OCI-LY3 (cell line): ENCODE measurements at regions not wholly inside any gene's neighbourhood (a gene's known extent, or its start where the extent isn't known, plus 50 kb on each side); places are given as distances from the start of the nearest gene placed in this dataset.

Experiments used
- CTCF ChIP-seq: fragments of 200-600, 300-600 bp; sonication (generic); IDR thresholded peaks from 2 replicates; pipeline ENCODE4 v1.5.1; 2014; ENCODE audit warnings: antibody characterized with exemption, low read length, low read depth
- EZH2phosphoT487 ChIP-seq: fragments of 200-600 bp; shearing (Covaris generic); IDR thresholded peaks from 2 replicates; pipeline ENCODE4 v1.6.1; 2018; ENCODE audit warnings: antibody characterized with exemption, mixed run types, low read depth

- TF ChIP-seq CTCF (no peak), EZH2phosphoT487 (no peak)
These were observed 800.4 kb downstream of the BRD1 start for GRCh38 chr22:49027368-49027670.
